CD14-positive monocyte (primary cell): ENCODE measurements at regions not wholly inside any gene's neighbourhood (a gene's known extent, or its start where the extent isn't known, plus 50 kb on each side); places are given as distances from the start of the nearest gene placed in this dataset.

Experiments
- DNase-seq, 3 donors: peaks; one replicate each; pipeline ENCODE4 v3.0.0-alpha.2; 2011 to 2022
- H2AFZ ChIP-seq: 2 replicates; pipeline ENCODE4 v1.6.0; 2012; ENCODE audit warnings: mild to moderate bottlenecking, low read depth, low read length, inconsistent platforms; ENCODE audit not compliant: insufficient read depth, poor library complexity, severe bottlenecking
- H3K27ac ChIP-seq, 2 donors: 1 replicate in 1 of 2; 2 replicates in 1 of 2; pipeline ENCODE4 v1.5.1; 2012 to 2013; ENCODE audit warnings: low read length in 2 of 2, control low read depth in 1 of 2, inconsistent platforms in 1 of 2, low read depth in 1 of 2, mild to moderate bottlenecking in 1 of 2
- H3K27me3 ChIP-seq, 2 donors: one replicate each; pipeline versions ENCODE4 v1.6.0 to v1.6.1; 2011 to 2013; ENCODE audit warnings: low read length in 2 of 2; ENCODE audit not compliant: control insufficient read depth in 2 of 2, insufficient read depth in 2 of 2
- H3K36me3 ChIP-seq, 2 donors: replicated peaks in 1 of 2; 1 replicate in 1 of 2; 2 replicates in 1 of 2; pipeline versions ENCODE4 v1.5.1 to v1.6.1; 2012 to 2013; ENCODE audit warnings: low read length in 2 of 2, control low read depth in 1 of 2, inconsistent platforms in 1 of 2, mild to moderate bottlenecking in 1 of 2; ENCODE audit not compliant: insufficient read depth in 2 of 2, control insufficient read depth in 1 of 2
- H3K4me1 ChIP-seq, 2 donors: 1 replicate in 1 of 2; 2 replicates in 1 of 2; pipeline versions ENCODE4 v1.5.1 to v1.6.1; 2012 to 2013; ENCODE audit warnings: low read length in 2 of 2, control low read depth in 1 of 2, inconsistent platforms in 1 of 2, mild to moderate bottlenecking in 1 of 2, moderate library complexity in 1 of 2; ENCODE audit not compliant: insufficient read depth in 2 of 2, control insufficient read depth in 1 of 2
- H3K4me2 ChIP-seq: replicated peaks from 2 replicates; pipeline ENCODE3; 2012; ENCODE audit warnings: low read length, moderate library complexity, mild to moderate bottlenecking; ENCODE audit not compliant: poor library complexity, severe bottlenecking; ENCODE audit errors: extremely low read depth
- H3K4me3 ChIP-seq, 3 experiments: fragments of 200-600 bp in 1 of 3; sonication (generic) in 1 of 3; replicated peaks in 1 of 3; 1 replicate in 2 of 3; 2 replicates in 1 of 3; pipeline ENCODE4 v1.5.1; 2011 to 2013; ENCODE audit warnings: low read length in 3 of 3, mild to moderate bottlenecking in 3 of 3, control low read depth in 2 of 3, low read depth in 2 of 3, inconsistent platforms in 1 of 3, moderate library complexity in 1 of 3
- H3K79me2 ChIP-seq: 2 replicates; pipeline ENCODE4 v1.6.0; 2012; ENCODE audit warnings: mild to moderate bottlenecking, control low read depth, inconsistent platforms, low read length, moderate library complexity; ENCODE audit not compliant: insufficient read depth
- H3K9ac ChIP-seq: 2 replicates; pipeline ENCODE4 v1.6.0; 2017; ENCODE audit warnings: low read length, mild to moderate bottlenecking; ENCODE audit not compliant: insufficient read depth, poor library complexity, severe bottlenecking
- H3K9me3 ChIP-seq, 2 donors: replicated peaks in 1 of 2; 1 replicate in 1 of 2; 2 replicates in 1 of 2; pipeline versions ENCODE4 v1.5.1 to v1.6.1; 2012 to 2013; ENCODE audit warnings: low read length in 2 of 2, control low read depth in 1 of 2; ENCODE audit not compliant: control insufficient read depth in 1 of 2, insufficient read depth in 1 of 2
- H4K20me1 ChIP-seq: 2 replicates; pipeline ENCODE4 v1.6.0; 2012; ENCODE audit warnings: mild to moderate bottlenecking, low read length, control low read depth, moderate library complexity; ENCODE audit not compliant: insufficient read depth
- H3K27ac Mint-ChIP-seq, 7 donors: one replicate each; pipeline ENCODE4 v1.8.0; 2020; ENCODE audit warnings: mild to moderate bottlenecking in 7 of 7, mixed read lengths in 7 of 7, moderate library complexity in 6 of 7, inconsistent platforms in 2 of 7
- H3K27me3 Mint-ChIP-seq, 3 donors: one replicate each; pipeline ENCODE4 v1.8.0; 2021 to 2022; ENCODE audit warnings: low read depth in 3 of 3, mild to moderate bottlenecking in 3 of 3, mixed read lengths in 3 of 3, moderate library complexity in 3 of 3, inconsistent platforms in 1 of 3
- H3K36me3 Mint-ChIP-seq, 2 donors: one replicate each; pipeline ENCODE4 v1.8.0; 2020; ENCODE audit warnings: mixed read lengths in 2 of 2, inconsistent platforms in 1 of 2, mild to moderate bottlenecking in 1 of 2
- H3K4me1 Mint-ChIP-seq: one replicate; pipeline ENCODE4 v1.8.0; 2020; ENCODE audit warnings: mild to moderate bottlenecking, mixed read lengths
- H3K4me3 Mint-ChIP-seq, 2 donors: one replicate each; pipeline ENCODE4 v1.8.0; 2020; ENCODE audit warnings: mild to moderate bottlenecking in 2 of 2, mixed read lengths in 2 of 2, moderate library complexity in 1 of 2
- H3K9me3 Mint-ChIP-seq, 7 donors: one replicate each; pipeline ENCODE4 v1.8.0; 2020 to 2022; ENCODE audit warnings: mixed read lengths in 7 of 7, mild to moderate bottlenecking in 6 of 7, moderate library complexity in 6 of 7, inconsistent platforms in 2 of 7
- CTCF ChIP-seq: fragments of 200-600 bp; IDR thresholded peaks from one replicate; pipeline ENCODE4 v1.8.0; 2022; ENCODE audit warnings: antibody characterized with exemption, mild to moderate bottlenecking
- WGBS: methylation state at CpG from one replicate; pipeline ENCODE4 v1.1.5; 2013; ENCODE audit warnings: missing lambda C conversion rate; ENCODE audit not compliant: insufficient coverage; 5-methylcytosine and 5-hydroxymethylcytosine counted together
- intact Hi-C, 2 donors: fragments of 100-400 bp; cut with micrococcal nuclease; formaldehyde crosslinking; loops; one replicate each; pipeline versions ENCODE4 v1.15.0 to v1.15.1; 2023

GRCh38 chr3:13252207-13252606 is 167.9 kb downstream of the NUP210 start:
- H3K27ac Mint-ChIP-seq, result no peak overlapping the region
- intact Hi-C loops, result no loop called here
- DNase-seq, result no peak

GRCh38 chr3:13251166-13251903 is 168.8 kb downstream of the NUP210 start:
- Histone ChIP-seq H3K36me3 (no peaks in the 10 kb centered on the region), H3K27me3 (no peaks in the 10 kb centered on the region), H3K4me2 (no peak overlapping the region), H3K79me2 (no peaks in the 10 kb centered on the region), H4K20me1 (no peaks in the 10 kb centered on the region), H3K4me3 (no peak overlapping the region), H2AFZ (no peak overlapping the region), H3K9me3 (no peaks in the 10 kb centered on the region), H3K27ac (no peak overlapping the region), H3K9ac (no peak overlapping the region), H3K4me1 (no peaks in the 10 kb centered on the region)
- peaks cover 1% of the 10 kb centered on the region for H3K4me1 Mint-ChIP-seq
- DNase-seq, result no peak
- no peak for TF ChIP-seq CTCF
- H3K36me3 Mint-ChIP-seq, result no peaks in the 10 kb centered on the region
- 73% methylated on average over 3 of the region's 4 CpGs for WGBS
- H3K4me3 Mint-ChIP-seq, result no peak overlapping the region
- intact Hi-C loops, result no loop called here
- H3K9me3 Mint-ChIP-seq, result peaks cover 0 to 2% (median 0%) of the 10 kb centered on the region in 7 donors
- no peak overlapping the region for H3K27ac Mint-ChIP-seq
- peaks cover 0 to 10% (median 7%) of the 10 kb centered on the region in 3 donors for H3K27me3 Mint-ChIP-seq

More at GRCh38 chr3:13252207-13252606, 167.9 kb downstream of the NUP210 start:
- Histone ChIP-seq H3K27me3 (no peaks in the 10 kb centered on the region), H4K20me1 (no peaks in the 10 kb centered on the region), H3K36me3 (no peaks in the 10 kb centered on the region), H2AFZ (no peak overlapping the region), H3K4me2 (no peak overlapping the region), H3K4me1 (no peaks in the 10 kb centered on the region), H3K79me2 (no peaks in the 10 kb centered on the region), H3K9me3 (no peaks in the 10 kb centered on the region), H3K4me3 (no peak overlapping the region), H3K27ac (no peak overlapping the region), H3K9ac (no peak overlapping the region)
- H3K27me3 Mint-ChIP-seq, result peaks cover 0 to 13% (median 6%) of the 10 kb centered on the region in 3 donors
- WGBS, result 100% methylated on average over 7 of the region's 10 CpGs
- H3K4me3 Mint-ChIP-seq, result no peak overlapping the region
- no peak for TF ChIP-seq CTCF
- H3K9me3 Mint-ChIP-seq, result peaks cover 0 to 2% (median 0%) of the 10 kb centered on the region in 7 donors
- H3K36me3 Mint-ChIP-seq, result no peaks in the 10 kb centered on the region
- peaks cover 1% of the 10 kb centered on the region for H3K4me1 Mint-ChIP-seq
